Effector memory CD8-positive, alpha-beta T cell (primary cell): ENCODE measurements at regions not wholly inside any gene's neighbourhood (a gene's known extent, or its start where the extent isn't known, plus 50 kb on each side); places are given as distances from the start of the nearest gene placed in this dataset.

ENCODE experiments used
- ATAC-seq: fragments of 150-1000 bp; cut with Tn5 transposase; replicated peaks from 2 replicates; pipeline ENCODE4 v1.10.0; 2021; ENCODE audit warnings: mild to moderate bottlenecking, moderate library complexity
- DNase-seq, 3 experiments: peaks; one replicate each; pipeline ENCODE4 v3.0.0; 2021
- H3K27ac Mint-ChIP-seq, 2 donors: one replicate each; pipeline ENCODE4 v1.8.0; 2022; ENCODE audit warnings: mild to moderate bottlenecking in 2 of 2, mixed read lengths in 2 of 2, moderate library complexity in 2 of 2
- H3K27me3 Mint-ChIP-seq, 2 donors: one replicate each; pipeline ENCODE4 v1.8.0; 2022; ENCODE audit warnings: mixed read lengths in 2 of 2
- H3K36me3 Mint-ChIP-seq: one replicate; pipeline ENCODE4 v1.8.0; 2022; ENCODE audit warnings: mild to moderate bottlenecking, moderate library complexity, mixed read lengths; ENCODE audit not compliant: insufficient read depth
- H3K4me1 Mint-ChIP-seq, 2 donors: one replicate each; pipeline ENCODE4 v1.8.0; 2022; ENCODE audit warnings: low read depth in 2 of 2, mixed read lengths in 2 of 2
- H3K4me3 Mint-ChIP-seq, 2 donors: one replicate each; pipeline ENCODE4 v1.8.0; 2022; ENCODE audit warnings: mild to moderate bottlenecking in 2 of 2, mixed read lengths in 2 of 2, moderate library complexity in 2 of 2
- H3K9me3 Mint-ChIP-seq, 2 donors: one replicate each; pipeline ENCODE4 v1.8.0; 2022; ENCODE audit warnings: mixed read lengths in 2 of 2

DNA sequence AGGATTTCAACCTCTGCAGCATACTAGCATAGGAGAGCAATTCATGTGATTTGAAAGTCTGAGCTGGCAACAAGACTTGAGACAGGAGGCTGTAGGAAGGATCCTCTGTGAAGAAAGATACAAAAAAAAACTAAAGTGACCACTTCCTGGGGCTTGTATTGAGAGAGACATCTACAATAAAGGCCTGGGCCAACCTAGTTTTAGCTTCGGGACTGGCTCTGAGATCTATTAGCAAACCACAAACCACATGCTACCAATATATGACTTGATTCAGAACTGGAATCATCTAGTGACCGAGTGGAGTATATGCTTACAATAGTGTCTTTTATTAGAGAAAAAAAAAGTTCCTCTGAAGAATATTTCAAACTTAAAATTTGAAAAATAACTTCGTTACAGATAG is 1448.9 kb upstream of the CDH6 start:
- H3K27ac Mint-ChIP-seq: no peak overlapping the region
- no peaks in the 10 kb centered on the region for H3K4me1 Mint-ChIP-seq
- H3K4me3 Mint-ChIP-seq: no peak overlapping the region
- H3K27me3 Mint-ChIP-seq: no peaks in the 10 kb centered on the region
- H3K36me3 Mint-ChIP-seq: no peaks in the 10 kb centered on the region
- peaks cover 5 to 17% of the 10 kb centered on the region in 2 donors for H3K9me3 Mint-ChIP-seq
- DNase-seq (no peak), ATAC-seq (no peak)

DNA sequence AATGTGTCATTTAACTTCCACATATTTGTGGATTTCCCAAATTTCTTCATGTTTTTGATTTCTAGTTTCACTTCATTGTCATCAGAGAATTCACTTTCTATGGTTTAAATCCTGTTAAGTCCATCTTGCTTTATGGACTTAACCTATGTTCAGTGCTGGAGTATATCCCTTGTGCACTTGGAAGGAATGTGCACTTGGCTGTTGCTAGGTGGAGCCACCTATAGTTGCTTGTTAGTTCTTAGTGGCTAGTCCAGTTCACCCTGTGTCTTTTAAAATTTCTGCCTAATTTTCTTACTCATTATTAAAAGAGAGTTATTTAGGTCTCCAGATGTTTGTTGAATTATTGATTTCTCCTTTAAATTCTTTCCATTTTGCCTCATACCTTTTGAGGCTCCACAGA is 1472.5 kb upstream of the CDH6 start:
- no peaks in the 10 kb centered on the region for H3K36me3 Mint-ChIP-seq
- H3K27ac Mint-ChIP-seq: no peak overlapping the region
- ATAC-seq (no peak), DNase-seq (no peak)
- H3K4me1 Mint-ChIP-seq: no peaks in the 10 kb centered on the region
- H3K9me3 Mint-ChIP-seq: peaks cover 7 to 18% of the 10 kb centered on the region in 2 donors
- H3K27me3 Mint-ChIP-seq: no peaks in the 10 kb centered on the region
- H3K4me3 Mint-ChIP-seq: no peak overlapping the region

DNA sequence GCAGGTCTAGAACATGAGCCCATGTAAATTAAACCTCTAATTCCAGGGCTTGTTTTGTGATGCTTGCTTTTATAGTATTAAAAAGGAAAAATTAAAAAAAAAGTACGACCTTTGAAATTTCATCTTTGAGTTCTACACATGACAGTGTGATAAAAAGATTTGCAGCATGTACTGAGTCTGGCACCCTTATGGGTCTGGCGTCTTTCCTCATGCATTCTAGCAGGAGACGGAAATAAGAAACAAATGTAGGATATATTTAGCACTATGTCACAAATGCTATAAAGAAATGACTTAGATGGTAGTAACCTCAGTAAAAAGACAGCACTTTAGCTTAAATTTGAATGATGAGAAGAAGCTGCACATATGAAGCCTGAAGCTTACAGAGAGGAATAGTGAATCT is 1474.3 kb upstream of the CDH6 start:
- Mint-ChIP-seq H3K27me3 (no peaks in the 10 kb centered on the region), H3K36me3 (no peaks in the 10 kb centered on the region), H3K9me3 (peaks cover 10 to 18% of the 10 kb centered on the region in 2 donors), H3K27ac (no peak overlapping the region), H3K4me1 (no peaks in the 10 kb centered on the region), H3K4me3 (no peak overlapping the region)
- no peak for DNase-seq
- ATAC-seq: no peak

DNA sequence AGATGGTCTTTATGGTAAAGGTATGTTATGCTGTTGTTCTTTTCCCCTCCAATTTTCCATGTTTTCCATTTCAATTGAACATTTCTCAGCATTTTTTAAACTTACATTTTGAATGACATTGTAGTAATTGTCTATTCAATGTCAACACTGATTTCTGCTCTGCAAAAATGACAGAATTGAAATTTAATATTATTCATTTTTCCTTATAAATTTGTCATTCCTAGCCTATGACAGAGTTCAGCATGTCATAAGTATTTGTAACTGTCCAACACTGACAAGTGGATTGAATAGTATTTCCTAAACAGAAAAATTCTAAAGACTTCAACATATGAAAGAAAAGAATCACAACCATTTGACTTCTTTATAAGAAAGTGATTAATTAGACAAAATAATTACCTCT is 1478.3 kb upstream of the CDH6 start:
- Mint-ChIP-seq H3K27me3 (no peaks in the 10 kb centered on the region), H3K4me3 (no peak overlapping the region), H3K36me3 (no peaks in the 10 kb centered on the region), H3K4me1 (no peaks in the 10 kb centered on the region), H3K9me3 (peaks cover 11 to 18% of the 10 kb centered on the region in 2 donors), H3K27ac (no peak overlapping the region)
- DNase-seq (no peak), ATAC-seq (no peak)

DNA sequence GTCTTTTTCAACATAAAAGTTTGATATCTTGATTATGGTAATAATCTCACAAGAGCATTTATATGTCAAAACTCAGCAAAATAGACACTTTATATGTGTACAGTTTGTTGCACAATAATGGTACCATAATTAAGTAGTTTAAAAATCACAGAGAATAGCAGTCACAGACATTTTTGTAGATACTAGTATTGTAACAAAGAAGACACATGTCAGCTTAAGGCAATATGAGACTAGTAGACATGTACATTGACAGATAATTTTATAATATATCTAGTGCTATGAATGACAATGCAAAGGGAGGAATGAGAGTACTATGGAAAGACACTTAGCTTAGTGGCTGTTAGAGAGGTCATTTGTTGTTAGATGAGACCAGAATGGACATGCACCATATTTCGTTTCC is 1490.6 kb upstream of the CDH6 start:
- no peaks in the 10 kb centered on the region for H3K4me1 Mint-ChIP-seq
- H3K4me3 Mint-ChIP-seq: no peak overlapping the region
- H3K27ac Mint-ChIP-seq: no peak overlapping the region

DNA sequence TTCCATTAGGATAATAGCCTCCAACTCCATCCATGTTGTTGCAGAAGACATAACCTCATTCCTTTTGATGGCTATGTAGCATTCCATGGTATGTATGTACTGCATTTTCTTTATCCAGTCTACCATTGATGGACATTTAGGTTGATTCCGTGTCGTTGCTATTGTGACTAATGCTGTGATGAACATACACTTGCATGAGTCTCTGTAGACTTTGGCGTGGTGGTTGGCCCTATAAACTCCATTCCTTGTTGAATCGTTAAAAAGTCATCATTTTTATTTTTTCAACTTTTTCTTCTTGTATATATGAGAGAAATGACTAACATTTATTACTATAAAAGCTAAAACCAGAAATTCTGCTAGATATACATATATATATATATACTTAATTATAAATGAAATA is 1491.9 kb upstream of the CDH6 start:
- Mint-ChIP-seq H3K4me3 (no peak overlapping the region), H3K4me1 (no peaks in the 10 kb centered on the region), H3K27me3 (no peaks in the 10 kb centered on the region), H3K36me3 (no peaks in the 10 kb centered on the region), H3K27ac (no peak overlapping the region), H3K9me3 (peaks cover 2 to 18% of the 10 kb centered on the region in 2 donors)
- no peak for DNase-seq
- no peak for ATAC-seq

More for the DNA sequence above, 1490.6 kb upstream of the CDH6 start:
- DNase-seq: no peak
- Mint-ChIP-seq H3K27me3 (no peaks in the 10 kb centered on the region), H3K36me3 (no peaks in the 10 kb centered on the region), H3K9me3 (peaks cover 2 to 18% of the 10 kb centered on the region in 2 donors)
- ATAC-seq: no peak

DNA sequence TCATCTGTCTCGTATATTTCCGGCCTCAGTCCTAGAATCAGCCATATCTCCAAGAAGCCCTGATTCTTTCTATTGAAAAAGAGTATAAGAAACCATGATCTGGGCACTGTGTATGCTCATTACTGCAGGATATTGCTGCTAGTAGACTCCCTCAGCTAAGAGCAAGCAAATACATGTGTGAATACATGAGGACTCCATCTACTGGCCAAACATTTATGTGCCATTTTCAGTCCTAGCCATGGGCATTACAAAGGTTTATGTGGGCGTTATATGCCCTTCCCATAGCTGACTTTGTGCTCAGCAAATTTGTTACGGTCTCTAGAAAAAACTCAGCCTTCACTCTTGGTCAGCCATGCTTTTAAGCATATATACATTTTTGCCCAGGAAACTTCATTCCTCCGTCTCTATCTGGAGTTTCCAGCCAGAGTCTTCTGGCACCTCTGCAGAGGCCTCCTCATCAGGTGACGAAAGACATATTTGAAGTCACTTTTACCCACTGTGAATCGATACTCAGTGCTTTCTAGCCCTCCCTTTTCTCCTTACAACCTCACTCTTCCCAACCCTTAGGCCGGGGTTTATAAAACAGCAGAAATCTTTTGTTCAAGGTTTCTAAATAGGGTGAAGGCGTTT is 1495.6 kb upstream of the CDH6 start:
- no peaks in the 10 kb centered on the region for H3K4me1 Mint-ChIP-seq

DNA sequence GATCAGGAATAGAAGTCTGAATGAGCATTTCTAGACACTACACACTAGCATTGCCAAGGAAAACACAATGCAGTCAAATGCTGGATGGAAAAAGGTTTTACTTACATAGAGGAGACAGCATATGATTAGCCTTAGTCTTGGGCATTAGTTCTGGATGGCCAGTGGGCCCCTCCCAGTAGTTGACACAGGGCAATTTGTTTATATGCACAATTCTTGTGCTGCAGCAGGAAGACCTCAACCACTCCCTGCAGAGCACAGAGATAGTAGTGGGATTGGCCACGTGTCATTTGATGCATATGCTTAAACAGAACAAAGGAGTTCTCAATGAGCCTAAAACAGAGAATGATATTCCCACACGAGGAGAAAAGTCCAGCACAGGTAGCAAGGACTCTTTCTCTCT is 1496.2 kb upstream of the CDH6 start:
- no peaks in the 10 kb centered on the region for H3K36me3 Mint-ChIP-seq
- H3K27ac Mint-ChIP-seq: no peak overlapping the region
- peaks cover 5 to 13% of the 10 kb centered on the region in 2 donors for H3K9me3 Mint-ChIP-seq
- no peak overlapping the region for H3K4me3 Mint-ChIP-seq
- ATAC-seq: no peak
- no peaks in the 10 kb centered on the region for H3K27me3 Mint-ChIP-seq
- no peak for DNase-seq
- no peaks in the 10 kb centered on the region for H3K4me1 Mint-ChIP-seq

More for the DNA sequence above, 1495.6 kb upstream of the CDH6 start:
- DNase-seq (no peak), ATAC-seq (no peak)
- H3K36me3 Mint-ChIP-seq: no peaks in the 10 kb centered on the region
- no peaks in the 10 kb centered on the region for H3K27me3 Mint-ChIP-seq
- no peak overlapping the region for H3K27ac Mint-ChIP-seq
- H3K4me3 Mint-ChIP-seq: no peak overlapping the region
- peaks cover 2 to 13% of the 10 kb centered on the region in 2 donors for H3K9me3 Mint-ChIP-seq

DNA sequence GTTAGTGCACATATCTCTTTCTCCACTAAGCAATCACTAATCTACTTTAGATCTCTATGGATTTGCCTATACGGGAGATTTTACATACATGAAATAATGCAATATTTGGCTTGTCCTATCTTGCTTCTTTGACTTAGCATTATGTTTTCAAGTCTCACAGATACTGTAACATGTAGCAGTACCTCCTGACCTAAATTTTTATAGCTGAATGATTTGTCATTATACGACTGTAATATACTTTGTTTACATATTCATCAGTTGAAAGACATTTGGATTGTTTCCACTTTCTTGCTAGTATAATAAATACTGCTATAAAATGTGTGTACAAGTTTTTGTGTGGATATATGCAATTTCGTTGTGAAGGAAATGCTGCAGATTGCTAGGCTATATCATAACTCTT is 1520.8 kb upstream of the CDH6 start:
- no peak overlapping the region for H3K4me3 Mint-ChIP-seq
- no peaks in the 10 kb centered on the region for H3K36me3 Mint-ChIP-seq
- no peak for DNase-seq
- no peaks in the 10 kb centered on the region for H3K4me1 Mint-ChIP-seq
- ATAC-seq: no peak
- peaks cover 7 to 9% of the 10 kb centered on the region in 2 donors for H3K9me3 Mint-ChIP-seq
- no peaks in the 10 kb centered on the region for H3K27me3 Mint-ChIP-seq
- H3K27ac Mint-ChIP-seq: no peak overlapping the region

DNA sequence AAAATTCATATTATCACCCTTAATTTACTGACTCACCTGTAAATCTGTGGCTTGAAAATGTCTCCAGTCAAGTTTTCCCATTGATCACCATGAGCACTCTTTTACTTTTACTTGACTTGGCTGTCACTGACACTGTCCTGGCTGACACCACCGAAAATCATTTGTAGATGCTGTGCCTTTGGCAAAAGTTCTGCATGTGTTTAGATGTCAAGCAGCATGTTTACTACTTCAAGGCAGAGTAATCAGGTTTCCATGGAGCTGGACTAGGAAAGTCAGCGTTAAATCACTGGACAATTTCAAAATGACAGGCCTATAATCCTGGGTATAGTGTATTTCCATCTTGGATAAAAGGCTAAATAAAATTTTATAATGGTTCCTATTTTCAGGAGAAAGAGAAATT is 1530.6 kb upstream of the CDH6 start:
- no peak overlapping the region for H3K27ac Mint-ChIP-seq

DNA sequence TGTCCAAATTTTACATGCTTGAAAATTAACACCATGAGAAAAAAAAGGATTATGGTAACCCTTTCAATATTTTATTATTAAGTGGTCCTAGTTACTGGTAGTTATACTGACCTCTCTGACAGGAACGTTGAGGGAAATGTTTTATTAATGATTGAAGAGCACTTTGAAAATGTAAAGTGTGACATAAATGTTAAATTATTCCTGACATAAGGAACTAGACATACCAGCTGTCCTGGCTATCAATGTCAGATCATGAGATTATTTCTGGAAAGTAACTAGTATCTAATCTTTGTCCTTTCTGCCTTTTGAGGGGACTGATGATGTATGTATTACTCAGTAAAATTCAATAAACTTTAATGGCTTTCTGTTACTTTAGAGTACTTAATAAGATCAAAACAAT is 1538.5 kb upstream of the CDH6 start:
- no peak overlapping the region for H3K27ac Mint-ChIP-seq
- H3K4me3 Mint-ChIP-seq: no peak overlapping the region
- ATAC-seq: no peak
- H3K9me3 Mint-ChIP-seq: peaks cover 0 to 17% of the 10 kb centered on the region in 2 donors
- no peaks in the 10 kb centered on the region for H3K27me3 Mint-ChIP-seq
- no peaks in the 10 kb centered on the region for H3K4me1 Mint-ChIP-seq
- H3K36me3 Mint-ChIP-seq: no peaks in the 10 kb centered on the region
- DNase-seq: no peak

More for the DNA sequence above, 1530.6 kb upstream of the CDH6 start:
- Mint-ChIP-seq H3K4me1 (no peaks in the 10 kb centered on the region), H3K36me3 (no peaks in the 10 kb centered on the region), H3K27me3 (no peaks in the 10 kb centered on the region), H3K9me3 (peaks cover 1 to 9% of the 10 kb centered on the region in 2 donors), H3K4me3 (no peak overlapping the region)
- DNase-seq (no peak), ATAC-seq (no peak)

DNA sequence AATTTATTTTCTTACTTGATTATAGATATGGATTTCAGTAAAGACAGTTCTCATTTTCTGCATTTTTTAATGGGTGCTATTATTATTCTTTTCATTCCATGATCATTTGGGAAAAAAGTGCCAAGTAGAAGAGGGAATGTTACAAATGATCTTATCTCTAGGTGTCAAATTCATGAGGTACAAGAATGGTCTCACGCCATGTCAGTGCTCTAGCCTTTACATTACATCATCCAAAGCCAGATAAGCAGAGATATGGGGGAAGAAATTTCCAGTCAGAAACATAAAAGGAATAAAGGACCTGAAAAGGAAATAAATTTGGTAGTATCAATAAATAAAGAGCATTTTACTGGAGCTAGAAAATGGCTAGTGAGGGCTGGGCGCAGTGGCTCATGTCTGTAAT is 1544.2 kb upstream of the CDH6 start:
- ATAC-seq (no peak), DNase-seq (no peak)
- Mint-ChIP-seq H3K4me3 (no peak overlapping the region), H3K36me3 (no peaks in the 10 kb centered on the region), H3K4me1 (no peaks in the 10 kb centered on the region), H3K27ac (no peak overlapping the region), H3K27me3 (no peaks in the 10 kb centered on the region), H3K9me3 (peaks cover 0 to 4% of the 10 kb centered on the region in 2 donors)

DNA sequence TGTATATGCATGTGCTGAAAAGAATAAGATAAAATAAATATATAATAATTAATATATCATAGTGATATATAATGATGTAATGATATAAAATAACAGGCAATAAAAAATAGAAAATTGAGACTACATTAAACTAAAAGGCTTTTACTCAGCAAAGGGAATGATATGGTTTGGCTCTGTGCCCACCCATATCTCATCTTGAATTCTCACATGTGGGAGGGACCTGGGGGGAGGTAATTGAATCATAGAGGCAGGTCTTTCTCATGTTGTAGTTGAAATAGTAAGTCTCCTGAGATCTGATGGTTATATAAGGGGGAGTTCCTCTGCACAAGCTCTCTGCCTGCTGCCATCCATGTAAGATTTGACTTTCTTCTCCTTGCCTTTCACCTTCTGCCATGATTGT is 1550.9 kb upstream of the CDH6 start:
- Mint-ChIP-seq H3K4me3 (no peak overlapping the region), H3K27ac (no peak overlapping the region), H3K27me3 (no peaks in the 10 kb centered on the region), H3K9me3 (peaks cover 9 to 12% of the 10 kb centered on the region in 2 donors), H3K4me1 (no peaks in the 10 kb centered on the region), H3K36me3 (no peaks in the 10 kb centered on the region)
- DNase-seq (no peak), ATAC-seq (no peak)

DNA sequence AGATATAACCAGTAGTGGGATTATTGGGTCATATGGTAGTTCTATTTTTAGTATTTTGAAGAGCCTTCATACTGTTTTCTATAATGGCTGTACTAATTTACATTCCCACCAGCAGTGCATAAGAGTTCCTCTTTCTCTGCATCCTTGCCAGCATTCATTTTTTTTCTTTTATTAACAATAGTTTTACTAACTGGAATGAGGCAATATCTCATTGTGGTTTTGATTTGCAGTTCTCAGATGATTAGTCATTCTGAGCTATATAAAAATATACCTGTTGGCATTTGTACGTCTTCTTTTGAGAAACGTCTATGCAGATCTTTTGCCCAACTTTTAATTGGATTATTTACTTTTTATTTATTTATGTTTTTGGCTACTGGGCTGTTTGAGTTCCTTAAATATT is 1579.3 kb upstream of the CDH6 start:
- ATAC-seq: no peak
- no peak overlapping the region for H3K27ac Mint-ChIP-seq
- DNase-seq: no peak

DNA sequence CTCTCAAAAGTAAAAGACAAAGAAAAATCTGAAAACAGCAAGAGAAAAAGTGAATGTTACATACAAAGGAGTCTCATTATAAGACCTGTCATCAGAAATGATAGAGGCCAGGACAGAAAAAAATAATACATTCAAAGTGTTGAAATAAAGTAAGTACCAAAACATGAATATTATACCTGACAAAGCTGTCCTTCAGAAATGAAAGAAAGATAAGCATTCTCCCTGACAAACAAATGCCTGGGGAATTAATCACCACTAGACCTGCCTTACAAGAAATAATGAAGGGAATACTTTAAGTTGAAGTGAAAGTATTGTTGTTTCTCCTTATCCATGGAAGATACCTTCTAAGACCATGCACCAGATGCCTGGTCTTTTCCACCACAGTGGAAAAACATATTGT is 1605.2 kb upstream of the CDH6 start:
- no peak for DNase-seq
- H3K4me1 Mint-ChIP-seq: no peaks in the 10 kb centered on the region
- H3K4me3 Mint-ChIP-seq: no peak overlapping the region
- no peak for ATAC-seq
- H3K36me3 Mint-ChIP-seq: peaks cover 3% of the 10 kb centered on the region
- H3K27ac Mint-ChIP-seq: no peak overlapping the region
- H3K27me3 Mint-ChIP-seq: no peaks in the 10 kb centered on the region
- H3K9me3 Mint-ChIP-seq: peaks cover 7 to 13% of the 10 kb centered on the region in 2 donors

More for the DNA sequence above, 1579.3 kb upstream of the CDH6 start:
- no peaks in the 10 kb centered on the region for H3K4me1 Mint-ChIP-seq
- no peak overlapping the region for H3K4me3 Mint-ChIP-seq
- peaks cover 10 to 19% of the 10 kb centered on the region in 2 donors for H3K9me3 Mint-ChIP-seq
- H3K27me3 Mint-ChIP-seq: no peaks in the 10 kb centered on the region
- H3K36me3 Mint-ChIP-seq: no peaks in the 10 kb centered on the region
